ENCODE measurements at regions not wholly inside any gene's neighbourhood (a gene's known extent, or its start where the extent isn't known, plus 50 kb on each side); places are given as distances from the start of the nearest gene placed in this dataset.

DNA sequence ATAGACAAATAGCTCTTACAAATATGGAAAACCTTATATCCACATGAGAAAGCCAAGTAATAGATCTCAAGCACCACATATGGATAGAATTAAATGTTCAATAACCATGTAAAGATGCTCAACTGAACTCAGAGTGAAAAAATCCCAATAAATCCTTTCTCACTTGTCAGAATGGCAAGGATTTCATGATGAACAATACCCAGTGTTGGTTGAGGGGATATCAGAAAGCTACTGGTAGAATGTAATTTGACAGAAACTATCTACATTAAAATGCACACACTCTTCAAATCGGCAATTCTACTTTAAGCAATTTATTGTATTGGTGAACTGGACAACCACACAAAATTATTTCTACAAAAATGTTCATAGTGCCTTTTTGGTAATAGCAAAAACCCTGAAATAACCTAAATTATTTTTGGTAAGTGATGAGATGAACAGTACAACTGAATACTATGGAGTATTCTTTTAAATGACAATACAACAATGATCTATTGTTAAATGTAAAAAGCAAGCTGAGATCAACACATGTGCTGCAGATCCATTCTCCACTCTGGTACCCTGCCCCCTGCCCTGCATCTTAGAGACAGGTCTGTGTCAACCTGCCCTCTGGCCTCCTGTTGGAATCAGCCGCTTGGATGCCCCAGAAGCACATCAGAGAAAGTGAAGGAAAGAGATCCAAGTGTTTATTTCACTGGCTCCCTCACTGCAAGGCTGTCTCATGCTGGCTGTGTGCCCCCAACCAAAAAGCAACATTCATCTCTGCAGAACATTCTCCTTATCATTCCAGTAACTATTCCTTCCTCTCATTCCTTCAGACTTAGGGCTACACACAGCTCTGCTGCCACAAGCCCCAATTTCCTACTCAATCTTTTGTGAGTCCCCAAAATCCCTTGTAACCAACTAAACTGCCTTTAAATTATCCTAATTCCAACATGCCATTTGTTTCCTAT lies 442.5 kb downstream of the LRATD1 start:
- H3K27me3 ChIP-seq (ENCODE audit: insufficient read depth) = no peaks in the 10 kb centered on the region
- Mint-ChIP-seq H3K4me1 (peaks cover 6% of the 10 kb centered on the region; the same call in 2 of the 3 replicates), H3K9me3 (no peaks in the 10 kb centered on the region), H3K36me3 (ENCODE audit: low read depth) (no peaks in the 10 kb centered on the region), H3K27ac (no peak overlapping the region), H3K27me3 (ENCODE audit: insufficient read depth, low read depth, poor library complexity) (peaks cover 2% of the 10 kb centered on the region), H3K4me3 (no peak overlapping the region)
- no peaks in the 10 kb centered on the region for H3K36me3 ChIP-seq (ENCODE audit: insufficient read depth)
- ATAC-seq (no peak), DNase-seq (ENCODE audit: low spot score) (no peak)
- H3F3A ChIP-seq (replicated peaks; ENCODE audit: low read depth) = no peaks in the 10 kb centered on the region
- H3K4me3 ChIP-seq = no peak overlapping the region
- peaks cover 10% of the 10 kb centered on the region; the same call in 1 of the 2 replicates for H3K9me2 ChIP-seq (ENCODE audit: insufficient read depth)
- no peak overlapping the region for H3K27ac ChIP-seq (ENCODE audit: low read depth)
- no peaks in the 10 kb centered on the region for H3K4me1 ChIP-seq (ENCODE audit: insufficient read depth)
- H3K79me2 ChIP-seq (replicated peaks; ENCODE audit: insufficient read depth) = no peaks in the 10 kb centered on the region
- H3K4me2 ChIP-seq = no peak overlapping the region
- no peaks in the 10 kb centered on the region for H4K20me1 ChIP-seq (replicated peaks; ENCODE audit: insufficient read depth)
- 0 out of 2 replicates have a peak overlapping the region, but pooled peaks have one; percentile 21 for H2AFZ ChIP-seq
- TF ChIP-seq, protein P1, sequence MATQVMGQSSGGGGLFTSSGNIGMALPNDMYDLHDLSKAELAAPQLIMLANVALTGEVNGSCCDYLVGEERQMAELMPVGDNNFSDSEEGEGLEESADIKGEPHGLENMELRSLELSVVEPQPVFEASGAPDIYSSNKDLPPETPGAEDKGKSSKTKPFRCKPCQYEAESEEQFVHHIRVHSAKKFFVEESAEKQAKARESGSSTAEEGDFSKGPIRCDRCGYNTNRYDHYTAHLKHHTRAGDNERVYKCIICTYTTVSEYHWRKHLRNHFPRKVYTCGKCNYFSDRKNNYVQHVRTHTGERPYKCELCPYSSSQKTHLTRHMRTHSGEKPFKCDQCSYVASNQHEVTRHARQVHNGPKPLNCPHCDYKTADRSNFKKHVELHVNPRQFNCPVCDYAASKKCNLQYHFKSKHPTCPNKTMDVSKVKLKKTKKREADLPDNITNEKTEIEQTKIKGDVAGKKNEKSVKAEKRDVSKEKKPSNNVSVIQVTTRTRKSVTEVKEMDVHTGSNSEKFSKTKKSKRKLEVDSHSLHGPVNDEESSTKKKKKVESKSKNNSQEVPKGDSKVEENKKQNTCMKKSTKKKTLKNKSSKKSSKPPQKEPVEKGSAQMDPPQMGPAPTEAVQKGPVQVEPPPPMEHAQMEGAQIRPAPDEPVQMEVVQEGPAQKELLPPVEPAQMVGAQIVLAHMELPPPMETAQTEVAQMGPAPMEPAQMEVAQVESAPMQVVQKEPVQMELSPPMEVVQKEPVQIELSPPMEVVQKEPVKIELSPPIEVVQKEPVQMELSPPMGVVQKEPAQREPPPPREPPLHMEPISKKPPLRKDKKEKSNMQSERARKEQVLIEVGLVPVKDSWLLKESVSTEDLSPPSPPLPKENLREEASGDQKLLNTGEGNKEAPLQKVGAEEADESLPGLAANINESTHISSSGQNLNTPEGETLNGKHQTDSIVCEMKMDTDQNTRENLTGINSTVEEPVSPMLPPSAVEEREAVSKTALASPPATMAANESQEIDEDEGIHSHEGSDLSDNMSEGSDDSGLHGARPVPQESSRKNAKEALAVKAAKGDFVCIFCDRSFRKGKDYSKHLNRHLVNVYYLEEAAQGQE (IDR thresholded peaks at IDR 0.05; ENCODE audit: unreplicated experiment) = no peak
- no peak for TF ChIP-seq POLR2AphosphoS5 (IDR thresholded peaks at IDR 0.05; ENCODE audit: low read depth)
- no peak for TF ChIP-seq EZH2 (IDR thresholded peaks at IDR 0.05; ENCODE audit: low read depth, unreplicated experiment)
- TF ChIP-seq, protein P2, sequence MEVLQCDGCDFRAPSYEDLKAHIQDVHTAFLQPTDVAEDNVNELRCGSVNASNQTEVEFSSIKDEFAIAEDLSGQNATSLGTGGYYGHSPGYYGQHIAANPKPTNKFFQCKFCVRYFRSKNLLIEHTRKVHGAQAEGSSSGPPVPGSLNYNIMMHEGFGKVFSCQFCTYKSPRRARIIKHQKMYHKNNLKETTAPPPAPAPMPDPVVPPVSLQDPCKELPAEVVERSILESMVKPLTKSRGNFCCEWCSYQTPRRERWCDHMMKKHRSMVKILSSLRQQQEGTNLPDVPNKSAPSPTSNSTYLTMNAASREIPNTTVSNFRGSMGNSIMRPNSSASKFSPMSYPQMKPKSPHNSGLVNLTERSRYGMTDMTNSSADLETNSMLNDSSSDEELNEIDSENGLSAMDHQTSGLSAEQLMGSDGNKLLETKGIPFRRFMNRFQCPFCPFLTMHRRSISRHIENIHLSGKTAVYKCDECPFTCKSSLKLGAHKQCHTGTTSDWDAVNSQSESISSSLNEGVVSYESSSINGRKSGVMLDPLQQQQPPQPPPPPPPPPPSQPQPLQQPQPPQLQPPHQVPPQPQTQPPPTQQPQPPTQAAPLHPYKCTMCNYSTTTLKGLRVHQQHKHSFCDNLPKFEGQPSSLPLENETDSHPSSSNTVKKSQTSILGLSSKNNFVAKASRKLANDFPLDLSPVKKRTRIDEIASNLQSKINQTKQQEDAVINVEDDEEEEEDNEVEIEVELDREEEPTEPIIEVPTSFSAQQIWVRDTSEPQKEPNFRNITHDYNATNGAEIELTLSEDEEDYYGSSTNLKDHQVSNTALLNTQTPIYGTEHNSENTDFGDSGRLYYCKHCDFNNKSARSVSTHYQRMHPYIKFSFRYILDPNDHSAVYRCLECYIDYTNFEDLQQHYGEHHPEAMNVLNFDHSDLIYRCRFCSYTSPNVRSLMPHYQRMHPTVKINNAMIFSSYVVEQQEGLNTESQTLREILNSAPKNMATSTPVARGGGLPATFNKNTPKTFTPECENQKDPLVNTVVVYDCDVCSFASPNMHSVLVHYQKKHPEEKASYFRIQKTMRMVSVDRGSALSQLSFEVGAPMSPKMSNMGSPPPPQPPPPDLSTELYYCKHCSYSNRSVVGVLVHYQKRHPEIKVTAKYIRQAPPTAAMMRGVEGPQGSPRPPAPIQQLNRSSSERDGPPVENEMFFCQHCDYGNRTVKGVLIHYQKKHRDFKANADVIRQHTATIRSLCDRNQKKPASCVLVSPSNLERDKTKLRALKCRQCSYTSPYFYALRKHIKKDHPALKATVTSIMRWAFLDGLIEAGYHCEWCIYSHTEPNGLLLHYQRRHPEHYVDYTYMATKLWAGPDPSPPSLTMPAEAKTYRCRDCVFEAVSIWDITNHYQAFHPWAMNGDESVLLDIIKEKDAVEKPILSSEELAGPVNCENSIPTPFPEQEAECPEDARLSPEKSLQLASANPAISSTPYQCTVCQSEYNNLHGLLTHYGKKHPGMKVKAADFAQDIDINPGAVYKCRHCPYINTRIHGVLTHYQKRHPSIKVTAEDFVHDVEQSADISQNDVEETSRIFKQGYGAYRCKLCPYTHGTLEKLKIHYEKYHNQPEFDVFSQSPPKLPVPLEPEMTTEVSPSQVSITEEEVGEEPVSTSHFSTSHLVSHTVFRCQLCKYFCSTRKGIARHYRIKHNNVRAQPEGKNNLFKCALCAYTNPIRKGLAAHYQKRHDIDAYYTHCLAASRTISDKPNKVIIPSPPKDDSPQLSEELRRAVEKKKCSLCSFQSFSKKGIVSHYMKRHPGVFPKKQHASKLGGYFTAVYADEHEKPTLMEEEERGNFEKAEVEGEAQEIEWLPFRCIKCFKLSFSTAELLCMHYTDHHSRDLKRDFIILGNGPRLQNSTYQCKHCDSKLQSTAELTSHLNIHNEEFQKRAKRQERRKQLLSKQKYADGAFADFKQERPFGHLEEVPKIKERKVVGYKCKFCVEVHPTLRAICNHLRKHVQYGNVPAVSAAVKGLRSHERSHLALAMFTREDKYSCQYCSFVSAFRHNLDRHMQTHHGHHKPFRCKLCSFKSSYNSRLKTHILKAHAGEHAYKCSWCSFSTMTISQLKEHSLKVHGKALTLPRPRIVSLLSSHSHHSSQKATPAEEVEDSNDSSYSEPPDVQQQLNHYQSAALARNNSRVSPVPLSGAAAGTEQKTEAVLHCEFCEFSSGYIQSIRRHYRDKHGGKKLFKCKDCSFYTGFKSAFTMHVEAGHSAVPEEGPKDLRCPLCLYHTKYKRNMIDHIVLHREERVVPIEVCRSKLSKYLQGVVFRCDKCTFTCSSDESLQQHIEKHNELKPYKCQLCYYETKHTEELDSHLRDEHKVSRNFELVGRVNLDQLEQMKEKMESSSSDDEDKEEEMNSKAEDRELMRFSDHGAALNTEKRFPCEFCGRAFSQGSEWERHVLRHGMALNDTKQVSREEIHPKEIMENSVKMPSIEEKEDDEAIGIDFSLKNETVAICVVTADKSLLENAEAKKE (CRISPR knock-in tag; IDR thresholded peaks at IDR 0.05) = no peak
- TF ChIP-seq, protein P3, sequence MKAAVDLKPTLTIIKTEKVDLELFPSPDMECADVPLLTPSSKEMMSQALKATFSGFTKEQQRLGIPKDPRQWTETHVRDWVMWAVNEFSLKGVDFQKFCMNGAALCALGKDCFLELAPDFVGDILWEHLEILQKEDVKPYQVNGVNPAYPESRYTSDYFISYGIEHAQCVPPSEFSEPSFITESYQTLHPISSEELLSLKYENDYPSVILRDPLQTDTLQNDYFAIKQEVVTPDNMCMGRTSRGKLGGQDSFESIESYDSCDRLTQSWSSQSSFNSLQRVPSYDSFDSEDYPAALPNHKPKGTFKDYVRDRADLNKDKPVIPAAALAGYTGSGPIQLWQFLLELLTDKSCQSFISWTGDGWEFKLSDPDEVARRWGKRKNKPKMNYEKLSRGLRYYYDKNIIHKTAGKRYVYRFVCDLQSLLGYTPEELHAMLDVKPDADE (IDR thresholded peaks at IDR 0.05) = no peak
- TF ChIP-seq JUNB (IDR thresholded peaks at IDR 0.05; ENCODE audit: unreplicated experiment) = no peak
- TF ChIP-seq EZH2phosphoT487 (IDR thresholded peaks at IDR 0.05; ENCODE audit: unreplicated experiment) = no peak
- TF ChIP-seq ZNF114 (CRISPR knock-in tag; IDR thresholded peaks at IDR 0.05) = no peak
- no peak for TF ChIP-seq STAT1 (IDR thresholded peaks at IDR 0.05; ENCODE audit: unreplicated experiment)
- TF ChIP-seq NANOG (IDR thresholded peaks at IDR 0.05; ENCODE audit: borderline replicate concordance) = no peak
- no peak for TF ChIP-seq ZNF331 (CRISPR knock-in tag; IDR thresholded peaks at IDR 0.05; ENCODE audit: low read depth)
- TF ChIP-seq, protein P4, sequence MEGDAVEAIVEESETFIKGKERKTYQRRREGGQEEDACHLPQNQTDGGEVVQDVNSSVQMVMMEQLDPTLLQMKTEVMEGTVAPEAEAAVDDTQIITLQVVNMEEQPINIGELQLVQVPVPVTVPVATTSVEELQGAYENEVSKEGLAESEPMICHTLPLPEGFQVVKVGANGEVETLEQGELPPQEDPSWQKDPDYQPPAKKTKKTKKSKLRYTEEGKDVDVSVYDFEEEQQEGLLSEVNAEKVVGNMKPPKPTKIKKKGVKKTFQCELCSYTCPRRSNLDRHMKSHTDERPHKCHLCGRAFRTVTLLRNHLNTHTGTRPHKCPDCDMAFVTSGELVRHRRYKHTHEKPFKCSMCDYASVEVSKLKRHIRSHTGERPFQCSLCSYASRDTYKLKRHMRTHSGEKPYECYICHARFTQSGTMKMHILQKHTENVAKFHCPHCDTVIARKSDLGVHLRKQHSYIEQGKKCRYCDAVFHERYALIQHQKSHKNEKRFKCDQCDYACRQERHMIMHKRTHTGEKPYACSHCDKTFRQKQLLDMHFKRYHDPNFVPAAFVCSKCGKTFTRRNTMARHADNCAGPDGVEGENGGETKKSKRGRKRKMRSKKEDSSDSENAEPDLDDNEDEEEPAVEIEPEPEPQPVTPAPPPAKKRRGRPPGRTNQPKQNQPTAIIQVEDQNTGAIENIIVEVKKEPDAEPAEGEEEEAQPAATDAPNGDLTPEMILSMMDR (conservative IDR thresholded peaks at IDR 0.05; ENCODE audit: low read depth in 2 of 2) = no peak
- no peak for TF ChIP-seq CREB1 (CRISPR knock-in tag; IDR thresholded peaks at IDR 0.05; ENCODE audit: low read depth)

Measured in GM23338 (cell line).